Natural killer cell (primary cell): ENCODE measurements at regions not wholly inside any gene's neighbourhood (a gene's known extent, or its start where the extent isn't known, plus 50 kb on each side); places are given as distances from the start of the nearest gene placed in this dataset.

Experiments used
- ATAC-seq, 3 donors: fragments of 150-1000 bp in 2 of 3; fragments of 200-7000 bp in 1 of 3; cut with Tn5 transposase; 1 replicate in 1 of 3; 2 replicates in 2 of 3; pipeline ENCODE4 v1.10.0; 2021; ENCODE audit warnings: mild to moderate bottlenecking in 2 of 3, moderate library complexity in 2 of 3
- DNase-seq, 2 donors: peaks; one replicate each; pipeline versions ENCODE4 v3.0.0 to v3.0.0-alpha.2; 2013 to 2021; ENCODE audit warnings: mixed read lengths in 1 of 2
- H3K27ac ChIP-seq: one replicate; pipeline ENCODE4 v1.5.1; 2013; ENCODE audit warnings: mild to moderate bottlenecking, low read length
- H3K27me3 ChIP-seq: one replicate; pipeline ENCODE4 v1.6.1; 2013; ENCODE audit warnings: low read length; ENCODE audit not compliant: control insufficient read depth, insufficient read depth
- H3K36me3 ChIP-seq: one replicate; pipeline ENCODE4 v1.6.1; 2013; ENCODE audit warnings: low read length; ENCODE audit not compliant: control insufficient read depth, insufficient read depth
- H3K4me1 ChIP-seq: one replicate; pipeline ENCODE4 v1.6.1; 2013; ENCODE audit warnings: low read length; ENCODE audit not compliant: control insufficient read depth, insufficient read depth
- H3K4me3 ChIP-seq: one replicate; pipeline ENCODE4 v1.5.1; 2013; ENCODE audit warnings: low read length
- H3K9me3 ChIP-seq: one replicate; pipeline ENCODE4 v1.6.1; 2013; ENCODE audit warnings: low read length; ENCODE audit not compliant: control insufficient read depth, insufficient read depth
- H3K27ac Mint-ChIP-seq, 2 donors: one replicate each; pipeline ENCODE4 v1.8.0; 2022; ENCODE audit warnings: mild to moderate bottlenecking in 2 of 2, mixed read lengths in 2 of 2, moderate library complexity in 1 of 2
- H3K27me3 Mint-ChIP-seq, 2 donors: one replicate each; pipeline ENCODE4 v1.8.0; 2022; ENCODE audit warnings: low read depth in 2 of 2, mixed read lengths in 2 of 2
- H3K36me3 Mint-ChIP-seq: one replicate; pipeline ENCODE4 v1.8.0; 2022; ENCODE audit warnings: mixed read lengths
- H3K4me1 Mint-ChIP-seq, 2 donors: one replicate each; pipeline ENCODE4 v1.8.0; 2022; ENCODE audit warnings: mixed read lengths in 2 of 2
- H3K4me3 Mint-ChIP-seq: one replicate; pipeline ENCODE4 v1.8.0; 2022; ENCODE audit warnings: mild to moderate bottlenecking, moderate library complexity, mixed read lengths
- H3K9me3 Mint-ChIP-seq, 2 donors: one replicate each; pipeline ENCODE4 v1.8.0; 2022; ENCODE audit warnings: mixed read lengths in 2 of 2
- WGBS: methylation state at CpG from one replicate; pipeline ENCODE4 v1.1.7; 2013; ENCODE audit warnings: missing lambda C conversion rate; ENCODE audit not compliant: insufficient coverage; 5-methylcytosine and 5-hydroxymethylcytosine counted together
- intact Hi-C: fragments of 100-400 bp; cut with micrococcal nuclease; formaldehyde crosslinking; loops from one replicate; pipeline ENCODE4 v1.14.2; 2022
- TF ChIP-seq, protein P1 (sequence below): fragments of 200-600 bp; IDR thresholded peaks from one replicate; pipeline ENCODE4 v1.8.0; 2022; ENCODE audit warnings: antibody characterized with exemption

- Mint-ChIP-seq H3K4me3 (no peak overlapping the region), H3K27me3 (peaks cover 38 to 55% of the 10 kb centered on the region in 2 donors), H3K36me3 (no peaks in the 10 kb centered on the region), H3K4me1 (peaks cover 4 to 10% of the 10 kb centered on the region in 2 donors), H3K27ac (no peak overlapping the region), H3K9me3 (no peaks in the 10 kb centered on the region)
- WGBS, result 13% methylated on average over 49 of the region's 49 CpGs
- TF ChIP-seq, protein P1, sequence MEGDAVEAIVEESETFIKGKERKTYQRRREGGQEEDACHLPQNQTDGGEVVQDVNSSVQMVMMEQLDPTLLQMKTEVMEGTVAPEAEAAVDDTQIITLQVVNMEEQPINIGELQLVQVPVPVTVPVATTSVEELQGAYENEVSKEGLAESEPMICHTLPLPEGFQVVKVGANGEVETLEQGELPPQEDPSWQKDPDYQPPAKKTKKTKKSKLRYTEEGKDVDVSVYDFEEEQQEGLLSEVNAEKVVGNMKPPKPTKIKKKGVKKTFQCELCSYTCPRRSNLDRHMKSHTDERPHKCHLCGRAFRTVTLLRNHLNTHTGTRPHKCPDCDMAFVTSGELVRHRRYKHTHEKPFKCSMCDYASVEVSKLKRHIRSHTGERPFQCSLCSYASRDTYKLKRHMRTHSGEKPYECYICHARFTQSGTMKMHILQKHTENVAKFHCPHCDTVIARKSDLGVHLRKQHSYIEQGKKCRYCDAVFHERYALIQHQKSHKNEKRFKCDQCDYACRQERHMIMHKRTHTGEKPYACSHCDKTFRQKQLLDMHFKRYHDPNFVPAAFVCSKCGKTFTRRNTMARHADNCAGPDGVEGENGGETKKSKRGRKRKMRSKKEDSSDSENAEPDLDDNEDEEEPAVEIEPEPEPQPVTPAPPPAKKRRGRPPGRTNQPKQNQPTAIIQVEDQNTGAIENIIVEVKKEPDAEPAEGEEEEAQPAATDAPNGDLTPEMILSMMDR, result peak; percentile 53
- Histone ChIP-seq H3K27me3 (no peaks in the 10 kb centered on the region), H3K4me3 (no peak overlapping the region), H3K4me1 (peaks cover 7% of the 10 kb centered on the region), H3K36me3 (no peaks in the 10 kb centered on the region), H3K27ac (no peak overlapping the region), H3K9me3 (no peaks in the 10 kb centered on the region)
- peak; percentile 44 to 54 for DNase-seq
- intact Hi-C loops, result no loop called here
- ATAC-seq, result peak; percentile 42 to 80 (median 76)
Observed at GRCh38 chr19:28727480-28728159, 485.3 kb downstream of the UQCRFS1 start.

DNA sequence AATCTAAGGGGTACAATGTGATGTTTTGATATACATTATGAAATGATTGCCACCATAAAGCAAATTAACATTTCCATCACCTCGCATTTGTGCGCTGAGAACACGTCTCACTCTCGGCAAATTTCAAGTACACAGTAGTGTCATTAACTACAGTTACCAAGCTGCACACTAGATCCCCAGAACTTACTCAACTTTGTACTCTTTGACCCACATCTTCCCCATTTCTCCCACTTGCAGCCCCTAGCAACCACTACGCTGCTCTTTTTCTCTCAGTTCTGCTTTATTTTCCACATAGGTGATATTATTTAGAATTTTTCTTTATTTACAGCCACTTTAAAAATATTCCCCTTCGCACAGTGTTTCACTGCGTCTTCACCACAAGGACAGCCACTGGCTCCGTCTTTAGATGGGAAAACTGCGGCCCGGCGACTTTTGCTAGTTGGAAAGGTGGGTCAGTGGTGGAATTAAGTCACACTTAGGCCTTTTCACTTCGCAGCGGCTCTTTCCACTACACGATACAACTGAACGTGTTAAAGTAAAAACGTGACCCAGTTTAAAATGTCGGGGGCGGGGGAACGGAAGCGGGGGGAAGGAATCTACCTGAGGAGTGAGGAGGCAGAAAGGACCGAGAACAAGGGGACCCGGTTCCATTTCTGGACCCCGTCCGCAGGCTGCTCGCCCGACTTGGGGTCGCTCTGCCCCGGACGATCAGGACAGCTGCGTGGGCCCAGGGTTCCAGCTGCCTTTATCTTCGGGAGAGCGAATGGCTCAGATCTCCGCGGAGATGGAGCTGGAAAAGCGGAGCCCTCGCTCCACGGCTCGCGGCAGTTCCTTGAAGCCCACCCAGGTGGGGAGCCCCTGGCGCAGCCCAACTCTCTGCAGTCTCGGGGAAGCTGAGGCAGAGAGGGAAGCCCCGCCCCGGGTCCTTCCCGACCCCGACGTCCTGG is 486.1 kb downstream of the UQCRFS1 start:
- DNase-seq (no peak), ATAC-seq (no peak)
- no peaks in the 10 kb centered on the region for H3K9me3 Mint-ChIP-seq
- H3K4me1 Mint-ChIP-seq, result peaks cover 4 to 10% of the 10 kb centered on the region in 2 donors
- H3K4me3 Mint-ChIP-seq, result peak overlapping the region; percentile 11
- no peak overlapping the region for H3K27ac Mint-ChIP-seq
- WGBS, result 21% methylated on average over 44 of the region's 46 CpGs
- H3K36me3 Mint-ChIP-seq, result no peaks in the 10 kb centered on the region
- Histone ChIP-seq H3K27ac (no peak overlapping the region), H3K4me1 (peaks cover 7% of the 10 kb centered on the region), H3K36me3 (no peaks in the 10 kb centered on the region), H3K4me3 (no peak overlapping the region), H3K27me3 (no peaks in the 10 kb centered on the region), H3K9me3 (no peaks in the 10 kb centered on the region)
- intact Hi-C loops, result no loop called here
- H3K27me3 Mint-ChIP-seq, result peaks cover 34 to 56% of the 10 kb centered on the region in 2 donors
- TF ChIP-seq, protein P1, result no peak

DNA sequence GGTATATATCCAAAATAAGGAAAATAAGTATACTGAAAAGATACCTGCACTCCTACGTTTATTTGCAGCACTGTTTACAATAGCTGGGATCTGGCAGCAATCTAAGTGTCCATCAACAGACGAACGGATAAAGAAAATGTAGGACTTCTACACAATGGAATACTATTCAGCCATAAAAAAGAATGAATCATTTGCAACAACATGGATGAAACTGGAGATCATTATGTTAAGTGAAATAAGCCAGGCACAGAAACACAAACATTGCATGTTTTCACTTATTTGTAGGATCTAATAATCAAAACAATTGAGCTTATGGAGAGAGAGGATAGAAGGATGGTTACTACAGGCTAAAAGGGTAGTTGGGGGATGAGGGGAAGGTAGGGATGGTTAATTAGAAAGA is 494.0 kb downstream of the UQCRFS1 start:
- peaks cover 0 to 2% of the 10 kb centered on the region in 2 donors for H3K9me3 Mint-ChIP-seq
- intact Hi-C loops, result loop anchor here (10.0 kb wide), 1 partner anchor 944 kb away; no protein-coding TSS in a partner anchor

More for the DNA sequence above, 494.0 kb downstream of the UQCRFS1 start:
- TF ChIP-seq, protein P1, result no peak
- Mint-ChIP-seq H3K36me3 (no peaks in the 10 kb centered on the region), H3K27me3 (peaks cover 12 to 39% of the 10 kb centered on the region in 2 donors), H3K4me1 (peaks cover 23 to 41% of the 10 kb centered on the region in 2 donors), H3K4me3 (no peak overlapping the region), H3K27ac (no peak overlapping the region)
- Histone ChIP-seq H3K27ac (no peak overlapping the region), H3K9me3 (no peaks in the 10 kb centered on the region), H3K27me3 (no peaks in the 10 kb centered on the region), H3K4me1 (peaks cover 15% of the 10 kb centered on the region), H3K36me3 (no peaks in the 10 kb centered on the region), H3K4me3 (no peak overlapping the region)
- no peak for DNase-seq
- ATAC-seq, result no peak
- 100% methylated on average over 3 of the region's 3 CpGs for WGBS
